ENCODE measurements at regions not wholly inside any gene's neighbourhood (a gene's known extent, or its start where the extent isn't known, plus 50 kb on each side); places are given as distances from the start of the nearest gene placed in this dataset.

- no peak for DNase-seq
- Histone ChIP-seq H3K27me3 (ENCODE audit: control insufficient read depth in 2 of 2, insufficient read depth in 2 of 2, low read length in 2 of 2) (no peaks in the 10 kb centered on the region), H2AFZ (ENCODE audit: insufficient read depth, low read depth, low read length, poor library complexity, severe bottlenecking) (no peak overlapping the region), H3K4me3 (replicated peaks in 1 of 3; ENCODE audit: low read depth in 2 of 3, low read length in 3 of 3) (no peak overlapping the region), H3K79me2 (ENCODE audit: insufficient read depth, low read length) (no peaks in the 10 kb centered on the region), H3K4me2 (replicated peaks; ENCODE audit: extremely low read depth, low read length, poor library complexity, severe bottlenecking) (no peak overlapping the region), H3K36me3 (replicated peaks in 1 of 2; ENCODE audit: control insufficient read depth in 1 of 2, insufficient read depth in 2 of 2, low read length in 2 of 2) (no peaks in the 10 kb centered on the region), H3K27ac (ENCODE audit: low read depth in 1 of 2, low read length in 2 of 2) (no peak overlapping the region), H3K4me1 (ENCODE audit: control insufficient read depth in 1 of 2, insufficient read depth in 2 of 2, low read length in 2 of 2) (no peaks in the 10 kb centered on the region), H3K9me3 (replicated peaks in 1 of 2; ENCODE audit: control insufficient read depth in 1 of 2, insufficient read depth in 1 of 2, low read length in 2 of 2) (no peaks in the 10 kb centered on the region), H3K9ac (ENCODE audit: insufficient read depth, low read length, poor library complexity, severe bottlenecking) (no peak overlapping the region), H4K20me1 (ENCODE audit: insufficient read depth, low read length) (no peaks in the 10 kb centered on the region)
- H3K4me1 Mint-ChIP-seq, result no peaks in the 10 kb centered on the region
- no peak overlapping the region for H3K4me3 Mint-ChIP-seq
- no peak overlapping the region for H3K27ac Mint-ChIP-seq
- no peaks in the 10 kb centered on the region for H3K36me3 Mint-ChIP-seq
- H3K9me3 Mint-ChIP-seq, result peaks cover 0 to 3% (median 0%) of the 10 kb centered on the region in 7 donors
- no peak for TF ChIP-seq CTCF (IDR thresholded peaks at IDR 0.05)
- whole genome bisulfite sequencing (ENCODE audit: insufficient coverage), result 84% methylated on average over 3 of the region's 6 CpGs
- H3K27me3 Mint-ChIP-seq (ENCODE audit: low read depth in 3 of 3), result peaks cover 0 to 14% (median 4%) of the 10 kb centered on the region in 3 donors
- intact Hi-C loops (cut with micrococcal nuclease), result no loop called here
Observed at GRCh38 chr11:113549611-113550578, 74.7 kb upstream of the DRD2 start.

- Mint-ChIP-seq H3K27me3 (ENCODE audit: low read depth in 3 of 3) (peaks cover 0 to 14% (median 4%) of the 10 kb centered on the region in 3 donors), H3K4me3 (no peak overlapping the region), H3K27ac (no peak overlapping the region), H3K36me3 (no peaks in the 10 kb centered on the region), H3K4me1 (no peaks in the 10 kb centered on the region), H3K9me3 (peaks cover 0 to 3% (median 0%) of the 10 kb centered on the region in 7 donors)
- Histone ChIP-seq H2AFZ (ENCODE audit: insufficient read depth, low read depth, low read length, poor library complexity, severe bottlenecking) (no peak overlapping the region), H3K9ac (ENCODE audit: insufficient read depth, low read length, poor library complexity, severe bottlenecking) (no peak overlapping the region), H3K4me3 (replicated peaks in 1 of 3; ENCODE audit: low read depth in 2 of 3, low read length in 3 of 3) (no peak overlapping the region), H3K9me3 (replicated peaks in 1 of 2; ENCODE audit: control insufficient read depth in 1 of 2, insufficient read depth in 1 of 2, low read length in 2 of 2) (no peaks in the 10 kb centered on the region), H3K79me2 (ENCODE audit: insufficient read depth, low read length) (no peaks in the 10 kb centered on the region), H3K27me3 (ENCODE audit: control insufficient read depth in 2 of 2, insufficient read depth in 2 of 2, low read length in 2 of 2) (no peaks in the 10 kb centered on the region), H3K4me1 (ENCODE audit: control insufficient read depth in 1 of 2, insufficient read depth in 2 of 2, low read length in 2 of 2) (no peaks in the 10 kb centered on the region), H3K36me3 (replicated peaks in 1 of 2; ENCODE audit: control insufficient read depth in 1 of 2, insufficient read depth in 2 of 2, low read length in 2 of 2) (no peaks in the 10 kb centered on the region), H3K27ac (ENCODE audit: low read depth in 1 of 2, low read length in 2 of 2) (no peak overlapping the region), H3K4me2 (replicated peaks; ENCODE audit: extremely low read depth, low read length, poor library complexity, severe bottlenecking) (no peak overlapping the region), H4K20me1 (ENCODE audit: insufficient read depth, low read length) (no peaks in the 10 kb centered on the region)
- no CpG with 5 or more reads among the region's 3 CpGs for WGBS (ENCODE audit: insufficient coverage)
- intact Hi-C loops (cut with micrococcal nuclease), result no loop called here
- DNase-seq, result no peak
- TF ChIP-seq CTCF (IDR thresholded peaks at IDR 0.05), result no peak
Observed at GRCh38 chr11:113549061-113549460, 73.9 kb upstream of the DRD2 start.
